HG02610 (cell line): ENCODE measurements at regions not wholly inside any gene's neighbourhood (a gene's known extent, or its start where the extent isn't known, plus 50 kb on each side); places are given as distances from the start of the nearest gene placed in this dataset.

Experiments
- ATAC-seq: cut with Tn5 transposase; IDR thresholded peaks from one replicate; pipeline ENCODE4 v1.9.1; 2021; ENCODE audit warnings: mild to moderate bottlenecking, moderate library complexity; ENCODE audit not compliant: unreplicated experiment

DNA sequence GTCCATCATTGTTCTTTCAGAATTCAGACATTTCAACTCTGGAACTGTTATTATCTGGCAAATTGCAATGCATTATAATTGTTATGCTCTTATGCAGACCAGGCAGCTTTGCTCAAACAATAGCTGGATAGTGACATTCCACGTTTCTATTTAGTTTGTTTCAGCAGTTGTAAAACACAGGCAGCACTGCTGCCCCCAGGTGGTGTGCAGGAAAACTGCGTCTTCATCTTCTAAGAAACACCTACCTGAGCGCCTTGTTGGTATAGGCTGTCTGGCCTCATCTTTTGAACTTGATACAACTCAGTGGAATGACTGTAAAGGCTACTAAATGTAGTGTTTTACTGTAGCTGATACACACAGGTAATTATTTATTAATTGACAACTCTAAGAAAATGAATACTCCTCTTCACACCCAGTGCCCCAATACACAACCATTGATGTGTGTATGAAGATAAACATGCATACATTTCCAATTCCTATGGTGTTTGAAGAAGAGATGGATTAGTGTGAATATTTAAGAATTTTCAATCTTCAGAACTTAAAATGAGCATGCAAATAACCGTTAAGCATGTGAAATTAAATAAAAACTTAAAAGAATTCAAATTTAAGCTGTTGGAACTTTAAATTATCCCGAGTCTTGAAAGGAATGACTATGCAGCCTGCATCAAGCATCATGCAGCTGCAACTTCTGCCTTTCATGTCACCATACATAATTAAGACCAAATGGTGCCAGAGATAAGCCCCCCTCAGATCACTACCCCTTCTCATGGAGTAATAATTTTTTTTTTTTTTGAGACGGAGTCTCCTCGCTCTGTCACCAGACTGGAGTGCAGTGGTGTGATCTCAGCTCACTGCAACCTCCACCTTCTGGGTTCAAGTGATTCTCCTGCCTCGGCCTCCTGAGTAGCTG lies 85.6 kb downstream of the CD8B2 start:
- no peak for ATAC-seq

DNA sequence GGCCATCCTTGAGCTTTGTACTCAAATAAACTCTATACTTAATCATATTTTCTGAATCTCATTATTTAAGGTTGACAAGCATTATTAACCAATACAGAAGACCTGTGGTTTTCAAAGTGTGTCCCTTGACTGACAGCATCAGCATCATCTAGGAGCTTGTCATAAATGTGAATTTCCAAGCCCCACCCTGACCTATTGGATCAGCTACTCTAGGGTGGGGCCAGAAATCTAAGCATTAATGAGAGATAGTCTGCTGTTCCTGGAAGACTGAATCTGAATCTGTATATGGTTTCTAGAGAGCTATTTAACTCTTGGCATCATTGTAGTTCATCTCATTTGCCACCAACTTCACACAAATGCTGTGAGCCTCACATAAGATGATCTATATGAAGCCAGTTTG lies 86.6 kb downstream of the CD8B2 start:
- no peak for ATAC-seq

DNA sequence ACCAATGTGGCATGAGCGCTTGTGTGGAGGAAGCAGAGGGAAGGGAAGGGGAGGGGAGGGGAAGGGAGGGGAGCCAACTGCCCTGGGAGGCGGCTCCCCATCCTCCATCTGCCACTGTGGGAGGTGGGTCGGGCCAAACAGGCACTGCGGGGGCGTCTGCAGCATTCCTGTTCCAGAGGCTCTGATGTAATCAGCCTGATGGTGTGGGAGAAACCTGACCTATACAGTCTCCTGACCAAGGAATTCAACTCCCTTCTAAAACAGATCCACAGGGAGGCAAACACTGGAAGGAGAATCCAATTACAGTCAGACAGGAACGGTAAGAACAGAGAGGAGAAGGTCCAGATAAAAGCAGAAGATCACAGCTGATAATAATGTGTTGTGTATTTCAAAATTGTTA lies 88.8 kb downstream of the CD8B2 start:
- no peak for ATAC-seq

DNA sequence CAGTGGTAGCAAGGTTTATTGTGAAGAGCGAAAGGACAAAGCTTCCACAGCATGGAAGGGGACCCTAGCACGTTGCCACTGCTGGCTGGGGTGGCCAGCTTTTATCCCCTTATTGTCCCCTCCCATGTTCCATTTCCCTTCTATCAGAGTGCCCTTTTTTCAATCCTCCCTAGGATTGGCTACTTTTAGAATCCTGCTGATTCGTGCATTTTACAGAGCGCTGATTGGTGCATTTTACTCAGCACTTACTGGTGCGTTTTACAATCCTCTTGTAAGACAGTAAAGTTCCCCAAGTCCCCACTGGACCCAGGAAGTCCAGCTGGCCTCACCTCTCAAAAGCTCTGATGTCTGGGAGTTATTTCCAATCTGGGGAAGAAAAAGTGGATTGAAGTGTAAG lies 90.1 kb downstream of the CD8B2 start:
- no peak for ATAC-seq

DNA sequence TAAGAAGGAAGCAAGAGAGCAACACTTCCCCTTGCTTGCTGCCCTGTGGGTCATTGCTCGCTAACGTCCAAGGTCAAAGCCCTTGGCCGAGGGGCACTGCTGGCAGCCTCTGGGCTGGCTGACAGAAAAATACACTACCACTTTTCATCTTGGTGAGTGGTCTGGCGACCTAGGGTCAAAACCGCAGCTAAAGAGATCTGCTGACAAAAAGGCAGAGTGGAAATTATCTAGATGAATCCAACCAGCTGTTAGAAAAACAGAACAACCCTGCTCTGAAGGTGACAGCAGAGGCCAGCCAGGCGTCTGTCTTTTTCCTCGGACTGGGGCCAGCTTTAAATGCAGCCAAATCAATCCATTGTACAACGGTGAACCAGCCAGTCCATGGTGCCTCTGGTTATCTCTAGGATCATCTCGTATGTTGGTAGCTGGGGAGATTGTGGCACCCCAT lies 92.6 kb downstream of the CD8B2 start:
- no peak for ATAC-seq

DNA sequence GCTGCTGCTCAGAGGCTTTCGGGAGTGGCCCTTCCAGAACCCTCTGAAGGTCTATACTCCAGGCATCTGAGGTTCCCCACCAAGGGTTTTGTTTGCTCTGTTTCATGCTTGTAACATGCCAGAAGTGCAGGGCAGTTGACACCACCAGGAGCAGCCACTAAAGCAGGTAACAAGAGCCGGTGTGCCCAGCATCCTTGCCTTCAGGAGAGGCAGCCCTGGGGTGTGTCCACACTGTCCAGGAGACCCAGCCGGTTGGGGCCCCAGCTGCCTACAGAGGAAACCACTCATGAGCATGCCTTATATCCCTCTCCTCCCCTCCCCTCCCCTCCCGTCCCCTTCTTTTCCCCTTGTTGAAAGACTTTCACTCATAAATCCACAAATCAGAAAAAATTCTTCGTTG lies 93.1 kb downstream of the CD8B2 start:
- ATAC-seq: no peak

DNA sequence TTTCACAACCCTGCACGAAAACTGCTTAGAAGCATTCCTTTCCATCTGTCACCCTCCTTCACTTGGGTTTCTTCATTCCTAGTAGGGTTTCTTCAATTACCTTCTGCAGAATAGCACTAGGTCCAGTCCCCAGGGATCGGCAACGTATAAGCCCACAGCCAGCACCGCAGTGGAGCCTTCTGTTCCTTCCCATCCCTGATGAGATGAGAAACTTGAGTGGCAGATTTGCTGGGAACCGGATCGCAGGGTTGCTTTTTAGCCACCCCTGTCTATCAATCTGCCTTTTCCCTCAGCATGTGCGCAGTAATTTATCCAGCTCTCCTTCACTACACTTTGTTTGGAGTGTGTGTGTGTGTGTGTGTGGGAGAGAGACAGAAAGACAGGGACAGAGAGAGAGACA lies 94.2 kb downstream of the CD8B2 start:
- no peak for ATAC-seq

DNA sequence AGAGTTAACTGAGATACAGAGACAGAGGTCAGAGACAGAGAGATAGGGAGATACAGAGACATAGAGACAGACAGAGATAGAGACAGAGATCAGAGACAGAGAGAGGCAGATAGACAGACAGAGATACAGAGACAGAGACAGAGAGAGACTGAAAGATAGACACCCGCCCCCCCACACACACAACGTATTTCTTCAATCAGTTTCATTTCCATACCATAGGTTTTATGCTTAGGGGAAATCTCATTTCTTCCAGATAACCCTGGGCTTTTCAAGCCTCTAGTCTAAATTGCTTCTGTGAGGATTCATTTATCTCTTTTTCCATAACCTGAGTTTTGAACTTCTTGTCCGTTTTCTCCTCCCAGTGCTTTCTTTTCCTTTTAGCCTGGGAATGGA lies 94.6 kb downstream of the CD8B2 start:
- ATAC-seq: no peak

DNA sequence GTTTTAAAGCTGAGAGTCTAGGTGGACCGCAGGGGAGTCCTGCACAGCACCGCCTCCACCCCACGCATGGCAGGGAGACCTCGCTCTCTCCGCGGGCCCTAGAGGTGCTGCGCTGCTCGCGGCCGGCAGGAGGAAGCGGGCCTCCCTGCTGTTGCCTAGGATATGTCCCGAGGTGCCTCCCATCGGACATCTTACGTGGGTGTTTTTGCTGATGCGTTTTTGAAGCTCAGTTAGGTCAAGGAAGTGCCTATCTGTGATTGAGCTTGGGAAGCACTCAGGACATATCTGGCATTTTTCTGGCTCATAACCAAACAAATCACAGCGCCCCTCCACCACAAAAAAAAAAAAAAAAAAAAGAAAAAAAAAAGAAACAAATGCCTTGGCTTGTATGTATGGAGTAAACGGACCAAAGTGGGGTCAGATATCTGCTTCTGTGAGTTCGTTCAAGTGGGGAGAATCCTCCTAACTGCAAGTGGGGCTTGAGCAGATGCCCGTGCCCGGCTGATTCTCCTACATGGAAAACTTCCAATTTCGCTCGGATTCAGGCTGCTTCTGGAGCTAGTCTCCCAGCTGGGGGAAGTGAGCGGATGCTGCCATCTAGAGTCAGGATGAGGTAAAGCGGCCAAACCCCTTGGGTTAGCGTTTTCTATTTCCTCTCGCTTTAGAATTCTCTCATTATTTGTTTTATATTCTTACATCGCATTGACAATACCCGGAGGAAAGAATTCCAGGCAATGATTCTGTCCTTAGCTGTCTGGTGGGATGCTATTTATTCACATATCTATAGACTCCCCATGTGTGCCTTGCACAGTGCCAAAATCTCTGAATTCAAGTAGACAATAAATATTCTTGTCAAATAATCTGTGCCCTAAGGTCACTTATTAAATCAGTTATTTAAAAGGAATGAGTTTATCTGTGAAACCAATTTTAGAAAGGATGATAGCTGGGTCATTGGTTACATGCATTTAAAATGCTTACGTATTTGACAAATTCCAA lies 95.3 kb downstream of the CD8B2 start:
- ATAC-seq: peak; percentile 69

DNA sequence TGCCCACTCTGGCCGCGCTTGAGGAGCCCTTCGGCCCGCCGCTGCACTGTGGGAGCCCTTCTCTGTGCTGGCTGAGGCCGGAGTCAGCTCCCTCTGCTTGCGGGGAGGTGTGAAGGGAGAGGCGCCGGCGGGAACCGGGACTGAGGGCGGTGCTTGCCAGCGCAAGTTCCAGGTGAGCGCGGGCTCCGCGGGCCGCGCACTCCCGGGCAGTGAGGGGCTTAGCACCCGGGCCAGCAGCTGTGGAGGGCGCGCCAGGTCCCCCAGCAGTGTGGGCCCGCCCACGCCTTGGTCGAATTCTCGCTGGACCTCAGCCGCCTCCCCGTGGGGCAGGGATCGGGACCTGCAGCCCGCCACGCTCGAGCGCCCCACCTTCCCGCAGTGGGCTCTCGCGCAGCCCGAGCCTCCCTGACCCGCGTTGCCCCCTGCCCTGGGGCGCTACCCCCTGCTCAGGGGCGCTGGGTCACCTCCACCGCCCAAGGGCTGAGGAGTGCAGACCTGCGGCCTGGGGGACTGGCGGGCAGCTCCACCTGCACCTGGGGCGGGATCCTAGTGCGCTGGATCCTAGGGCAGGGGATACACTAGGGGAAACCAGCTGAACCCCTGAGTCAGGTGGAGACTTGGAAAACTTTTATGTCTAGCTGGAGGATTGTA lies 97.3 kb downstream of the CD8B2 start:
- no peak for ATAC-seq

DNA sequence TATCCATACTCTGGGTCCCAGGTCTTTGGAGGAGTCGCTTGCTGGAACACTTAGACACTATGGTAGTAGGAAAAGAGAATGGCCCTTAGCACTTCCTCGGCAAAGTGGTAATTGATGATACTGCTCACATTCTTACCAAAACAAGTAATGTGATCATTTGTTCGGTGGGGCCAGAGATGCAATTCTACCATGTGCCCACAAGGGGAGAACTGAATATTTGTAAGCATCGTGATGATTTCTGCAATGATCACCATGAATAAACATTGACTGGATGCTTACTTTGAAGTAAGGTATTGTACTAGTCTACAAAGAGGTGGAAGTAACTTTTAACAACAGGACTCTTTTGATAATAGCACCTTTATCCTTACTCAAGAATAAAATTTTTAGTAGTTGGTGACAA lies 109.7 kb downstream of the CD8B2 start:
- no peak for ATAC-seq

DNA sequence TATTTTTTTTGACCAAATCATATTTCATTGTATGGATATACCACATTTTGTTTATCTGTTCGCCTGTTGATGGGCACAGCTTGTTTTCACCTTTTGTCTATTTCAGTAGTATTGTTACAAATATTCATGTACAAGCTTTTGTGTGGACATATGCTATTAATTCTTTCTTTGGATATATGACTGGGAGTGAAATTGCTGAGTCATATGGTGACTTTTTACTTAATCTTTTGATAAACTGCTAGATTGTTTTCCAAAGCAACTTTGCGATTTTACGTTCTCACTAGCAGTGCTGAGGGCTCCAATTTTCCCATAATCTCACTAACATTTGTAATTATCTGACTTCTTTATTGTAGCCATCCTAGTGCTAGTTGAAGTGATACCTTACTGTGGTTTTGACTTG lies 112.4 kb downstream of the CD8B2 start:
- ATAC-seq: no peak

DNA sequence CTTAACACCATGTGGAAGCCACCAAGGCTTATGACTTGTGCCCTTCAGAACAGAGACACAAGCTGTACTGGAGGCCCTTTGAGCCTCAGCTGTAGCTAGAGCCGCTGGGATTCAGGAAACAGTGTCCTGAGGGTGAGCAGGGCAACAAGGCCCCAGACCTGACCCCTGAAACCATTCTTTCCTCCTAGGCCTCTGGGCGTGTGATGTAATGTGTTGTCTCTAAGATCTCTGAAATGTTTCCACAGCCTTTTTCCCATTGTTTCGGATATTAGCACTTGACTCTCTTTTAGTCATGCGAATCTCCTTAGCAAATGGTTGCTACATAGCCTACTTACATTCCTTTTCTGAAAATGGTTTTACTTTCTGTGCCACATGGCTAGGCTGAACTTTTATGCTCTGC lies 114.9 kb downstream of the CD8B2 start:
- no peak for ATAC-seq

DNA sequence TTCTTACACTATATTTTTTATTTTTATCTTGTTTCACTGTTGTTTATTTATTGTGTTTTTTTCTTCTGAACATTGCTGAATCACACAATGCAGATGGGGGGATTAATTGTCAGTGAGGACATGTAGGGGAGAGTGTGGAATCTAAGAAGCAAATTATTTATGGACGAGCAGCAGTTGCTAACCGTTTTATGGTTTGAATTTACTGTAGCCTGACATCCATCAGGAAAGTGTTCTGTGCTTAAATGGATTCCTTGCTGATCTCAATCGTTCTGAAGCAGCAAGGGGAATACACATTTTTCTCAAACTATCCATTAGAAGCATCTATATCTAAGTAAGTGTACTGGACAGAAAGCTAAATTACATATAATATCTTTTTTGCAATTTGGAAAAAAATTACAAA lies 119.5 kb downstream of the CD8B2 start:
- no peak for ATAC-seq

DNA sequence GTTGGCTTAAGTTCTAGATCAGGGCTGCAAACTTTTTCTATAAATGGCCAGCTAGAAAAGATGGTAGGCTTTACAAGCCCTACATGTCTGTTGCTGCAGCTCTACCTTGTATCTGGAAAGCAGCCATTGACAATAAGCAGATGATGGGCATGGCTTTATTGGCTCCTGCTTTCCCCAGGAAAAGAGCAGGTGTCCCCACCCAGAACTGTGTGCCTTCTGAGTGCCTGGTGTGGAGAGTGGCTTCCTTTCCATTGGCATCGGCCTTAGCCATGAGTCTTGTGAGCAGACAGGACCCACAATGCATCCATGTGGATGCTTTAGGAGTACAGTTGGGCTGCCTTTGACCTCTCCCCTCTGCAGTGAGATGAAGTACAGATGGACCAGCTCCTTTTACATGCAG lies 120.2 kb downstream of the CD8B2 start:
- no peak for ATAC-seq

DNA sequence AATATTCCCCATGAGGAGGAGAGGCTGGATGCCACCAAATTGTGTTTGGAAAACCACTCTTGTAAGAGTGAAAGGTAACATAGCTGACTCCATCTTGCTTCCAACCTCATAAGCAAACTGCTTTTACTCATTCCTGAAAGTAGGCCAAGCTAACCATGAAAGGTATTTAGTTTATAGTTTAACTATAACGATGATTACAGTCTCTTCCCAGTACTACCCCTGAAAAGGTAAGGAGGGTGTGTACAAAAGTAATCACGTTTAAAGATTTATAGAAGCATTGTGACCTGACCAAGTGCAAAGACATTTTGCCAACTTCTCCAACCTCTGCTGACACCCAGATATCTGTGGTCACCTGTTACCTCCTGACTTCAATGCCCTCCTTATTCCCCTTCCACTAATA lies 122.6 kb downstream of the CD8B2 start:
- ATAC-seq: no peak

DNA sequence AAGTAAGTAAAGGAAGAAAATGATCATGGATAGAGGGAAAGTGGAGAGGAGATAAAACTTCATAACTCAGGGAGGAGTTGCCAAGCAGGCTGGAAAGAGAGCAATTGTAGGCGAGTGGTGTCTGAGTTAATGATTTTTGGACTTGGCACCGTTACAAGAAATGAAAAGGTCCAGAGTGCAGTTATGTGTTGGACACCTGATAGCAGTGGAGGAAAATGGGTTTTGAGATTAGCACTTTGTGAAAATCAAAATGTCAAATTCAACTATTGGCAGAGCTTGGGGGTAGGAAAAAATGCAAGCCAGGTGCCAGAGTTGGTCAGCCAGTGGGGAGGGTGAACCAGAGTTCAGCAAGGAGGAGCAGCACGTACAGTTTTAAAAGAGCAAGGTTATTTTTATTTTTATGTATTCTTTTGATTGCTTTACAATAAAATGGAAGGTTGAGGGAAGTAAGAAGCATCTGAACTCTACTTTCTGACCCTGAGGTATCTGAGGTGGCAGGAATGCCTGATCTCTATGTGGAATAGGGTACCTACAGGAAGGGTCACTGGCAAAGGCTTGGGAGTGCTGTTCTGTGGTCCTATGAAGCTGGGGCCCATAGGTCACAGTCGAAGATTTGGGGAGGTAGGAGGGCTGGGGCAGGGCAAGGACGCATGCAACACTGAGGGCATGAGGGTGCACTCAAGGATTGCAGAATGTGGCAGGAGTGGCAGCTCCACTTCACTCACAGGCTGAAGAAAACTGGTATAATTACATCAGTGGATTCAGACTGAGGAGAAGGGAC lies 127.5 kb downstream of the CD8B2 start:
- ATAC-seq: no peak

DNA sequence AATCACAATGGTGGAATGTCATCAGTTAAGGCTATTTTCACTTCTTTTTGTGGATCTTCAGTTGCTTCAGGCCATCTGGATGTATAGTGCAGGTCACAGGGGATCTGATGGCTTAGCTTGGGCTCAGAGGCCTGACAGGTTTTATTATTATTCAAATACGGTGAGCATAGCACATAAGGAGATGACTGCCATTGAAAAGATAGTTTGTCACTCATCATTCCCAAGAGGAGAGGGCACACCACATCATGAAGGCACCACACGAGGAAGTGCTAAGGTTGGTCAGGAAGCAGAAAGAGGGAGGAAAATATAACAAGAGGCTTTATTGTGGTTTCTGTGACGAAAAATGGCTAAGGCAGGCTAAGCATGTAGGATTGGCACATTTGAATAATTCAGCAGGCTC lies 131.4 kb downstream of the CD8B2 start:
- ATAC-seq: no peak

DNA sequence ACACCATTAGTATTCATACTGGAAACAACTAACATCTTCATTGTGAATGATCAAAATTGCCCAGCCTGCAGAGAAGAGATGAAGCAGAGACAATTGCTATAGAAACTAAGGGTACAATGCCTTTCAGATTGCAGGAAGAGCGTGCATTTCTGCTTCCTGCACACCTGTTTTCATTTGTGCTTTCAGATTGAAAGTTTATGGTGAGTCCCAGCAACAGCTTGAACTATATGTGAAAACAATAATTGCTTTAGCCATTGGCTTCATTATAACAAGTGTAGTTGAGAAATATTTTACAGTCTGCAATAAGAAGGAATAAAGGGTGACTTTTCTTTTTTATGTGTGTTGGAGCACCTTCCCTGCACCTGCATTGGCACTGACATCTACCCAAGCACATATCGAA lies 136.3 kb downstream of the CD8B2 start:
- no peak for ATAC-seq

DNA sequence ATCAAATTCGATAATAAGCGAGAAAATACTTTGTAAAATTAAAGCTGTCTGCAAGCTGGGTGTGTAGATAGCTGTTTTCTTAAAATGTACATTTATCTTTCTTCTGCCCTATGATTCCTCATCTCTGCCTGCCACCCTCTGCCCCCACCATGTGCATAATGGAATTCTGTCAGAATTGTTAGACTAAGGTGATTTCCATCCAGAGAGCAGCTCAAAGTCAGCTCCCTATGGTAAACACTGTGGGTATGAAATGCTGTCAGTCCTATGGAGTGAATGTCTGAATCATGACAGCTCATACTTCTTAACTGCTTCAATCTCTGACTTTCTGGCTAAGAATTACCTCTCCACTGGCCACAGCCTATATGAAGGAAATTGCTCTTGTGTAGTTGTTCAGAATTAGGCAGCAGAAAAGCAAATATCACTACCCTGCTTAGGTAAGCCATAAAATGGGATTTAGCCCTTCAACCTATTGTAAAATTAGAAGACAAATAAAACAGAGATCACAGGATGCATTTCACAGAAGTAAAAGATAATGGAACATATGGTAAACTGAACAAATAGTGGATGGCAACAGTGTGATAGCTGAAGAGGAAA lies 137.7 kb downstream of the CD8B2 start:
- ATAC-seq: no peak
